Panc1 (cell line): ENCODE measurements at regions not wholly inside any gene's neighbourhood (a gene's known extent, or its start where the extent isn't known, plus 50 kb on each side); places are given as distances from the start of the nearest gene placed in this dataset.
A peak's percentile ranks its signal among the peaks of the same experiment; 100 is the strongest.

Experiments
- ATAC-seq: fragments of 200-7000 bp; cut with Tn5 transposase; 2 replicates; pipeline ENCODE4 v1.9.1; 2020; ENCODE audit warnings: mild to moderate bottlenecking, moderate library complexity
- BruUV-seq: library from RNA; stranded (reverse); fragments of 400-500 nt; replicated peaks from 2 replicates; lab custom pipeline; 2021; lab: Mats Ljungman, UMichigan
- CTCF ChIA-PET: fragments of 300-600 bp; sonication (Branson Sonifier 250); formaldehyde crosslinking; loops from one replicate; lab custom pipeline; 2022; ENCODE audit warnings: antibody characterized with exemption; lab: Charles Lee
- POLR2A ChIA-PET: fragments of 300-600 bp; sonication (Branson Sonifier 250); formaldehyde crosslinking; loops from one replicate; lab custom pipeline; 2022; ENCODE audit warnings: antibody characterized with exemption; lab: Charles Lee
- DNase-seq: peaks from one replicate; pipeline ENCODE4 v3.0.0-alpha.2; 2010; ENCODE audit warnings: low read depth, low spot score
- H3K27ac ChIP-seq: 2 replicates; pipeline ENCODE4 v1.5.1; 2011; ENCODE audit warnings: mild to moderate bottlenecking, low read length, inconsistent platforms
- H3K27me3 ChIP-seq: fragments of 200-500 bp; sonication (Bioruptor generic); 2 replicates; pipeline ENCODE4 v1.6.0; 2014; ENCODE audit warnings: low read length, inconsistent platforms; ENCODE audit not compliant: control insufficient read depth, insufficient read depth
- H3K36me3 ChIP-seq: fragments of 200-500 bp; sonication (Bioruptor generic); 2 replicates; pipeline ENCODE4 v1.5.1; 2014; ENCODE audit warnings: inconsistent platforms, mild to moderate bottlenecking, low read length, moderate library complexity; ENCODE audit not compliant: control insufficient read depth, insufficient read depth
- H3K4me1 ChIP-seq: 2 replicates; pipeline ENCODE4 v1.5.1; 2011; ENCODE audit warnings: inconsistent platforms, mild to moderate bottlenecking, low read length, moderate library complexity; ENCODE audit not compliant: control insufficient read depth, insufficient read depth
- H3K4me3 ChIP-seq, 2 experiments: 2 replicates each; pipeline ENCODE4 v1.5.1; 2011 to 2012; ENCODE audit warnings: low read depth in 2 of 2, low read length in 2 of 2, mild to moderate bottlenecking in 2 of 2, inconsistent platforms in 1 of 2, moderate library complexity in 1 of 2
- H3K9me3 ChIP-seq: fragments of 200-500 bp; sonication (Bioruptor generic); 2 replicates; pipeline ENCODE4 v1.5.1; 2014; ENCODE audit warnings: low read depth, mild to moderate bottlenecking, inconsistent platforms, low read length, moderate library complexity; ENCODE audit not compliant: control insufficient read depth, insufficient read depth
- CTCF ChIP-seq: fragments of 450-650 bp; IDR thresholded peaks from 2 replicates; pipeline ENCODE4 v1.5.1; 2017; ENCODE audit warnings: mild to moderate bottlenecking
- POLR2AphosphoS5 ChIP-seq: IDR thresholded peaks from 2 replicates; pipeline ENCODE4 v1.6.1; 2012; ENCODE audit warnings: mild to moderate bottlenecking, low read depth, low read length, moderate library complexity
- REST ChIP-seq, 2 experiments: IDR thresholded peaks; 2 replicates each; pipeline ENCODE4 v1.6.1; 2011 to 2012; ENCODE audit warnings: low read depth in 2 of 2, control low read depth in 1 of 2, low read length in 1 of 2, mild to moderate bottlenecking in 1 of 2, moderate library complexity in 1 of 2; ENCODE audit not compliant: insufficient read depth in 1 of 2
- SIN3A ChIP-seq: IDR thresholded peaks from 2 replicates; pipeline ENCODE4 v1.6.1; 2012; ENCODE audit warnings: low read depth, mild to moderate bottlenecking, low read length, moderate library complexity, borderline replicate concordance; ENCODE audit not compliant: insufficient read depth
- TCF7L2 ChIP-seq: IDR thresholded peaks from 2 replicates; pipeline ENCODE4 v1.6.1; 2011; ENCODE audit warnings: mild to moderate bottlenecking, low read depth, low read length, inconsistent platforms
- in situ Hi-C: cut with HindIII; loops from 2 replicates; pipeline ENCODE4 v1.10.0; 2016; ENCODE audit warnings: low sequenced_read_pairs, low pct_unique_long_range_greater_than_20kb
- intact Hi-C: fragments of 100-400 bp; cut with micrococcal nuclease; formaldehyde crosslinking; loops from one replicate; pipeline ENCODE4 v1.10.0; 2022; ENCODE audit not compliant: unreplicated experiment

GRCh38 chr11:104672897-104673296, 225.4 kb downstream of the CASP12 start:
- no peaks in the 10 kb centered on the region for H3K27me3 ChIP-seq
- no peak overlapping the region for H3K4me3 ChIP-seq
- ChIA-PET CTCF (no interaction called here), POLR2A (no interaction called here)
- in situ Hi-C loops (no loop called here), intact Hi-C loops (loop anchor here (5.0 kb wide), 1 partner anchor 49 kb away; no protein-coding TSS in a partner anchor)
- H3K9me3 ChIP-seq: peaks cover 3% of the 10 kb centered on the region; the same call in 1 of the 2 replicates
- ATAC-seq (no peak), DNase-seq (no peak)
- H3K4me1 ChIP-seq: no peaks in the 10 kb centered on the region
- H3K27ac ChIP-seq: no peak overlapping the region
- BruUV-seq: no TSS peak
- TF ChIP-seq POLR2AphosphoS5: no peak
- no peak for TF ChIP-seq CTCF
- TF ChIP-seq REST (IDR thresholded peaks at IDR 0.05; ENCODE audit: insufficient read depth in 1 of 2, low read depth in 2 of 2, low read length in 1 of 2): no peak
- no peaks in the 10 kb centered on the region for H3K36me3 ChIP-seq

GRCh38 chr11:104668797-104669463, 229.3 kb downstream of the CASP12 start:
- ATAC-seq (peak; percentile 74), DNase-seq (peak; percentile 61)
- no peak overlapping the region for H3K27ac ChIP-seq
- H3K36me3 ChIP-seq: no peaks in the 10 kb centered on the region
- TF ChIP-seq CTCF: no peak
- TF ChIP-seq REST (IDR thresholded peaks at IDR 0.05; ENCODE audit: insufficient read depth in 1 of 2, low read depth in 2 of 2, low read length in 1 of 2): no peak
- peak; percentile 59 for TF ChIP-seq TCF7L2
- no peak for TF ChIP-seq POLR2AphosphoS5
- TF ChIP-seq SIN3A: no peak
- ChIA-PET POLR2A (no interaction called here), CTCF (no interaction called here)
- BruUV-seq: no TSS peak
- H3K27me3 ChIP-seq: no peaks in the 10 kb centered on the region
- intact Hi-C loops: no loop called here
- H3K4me3 ChIP-seq: no peak overlapping the region
- H3K9me3 ChIP-seq: peaks cover 2% of the 10 kb centered on the region; the same call in 1 of the 2 replicates
- H3K4me1 ChIP-seq: no peaks in the 10 kb centered on the region
- in situ Hi-C loops: no loop called here
